H1 (cell line): ENCODE measurements at regions not wholly inside any gene's neighbourhood (a gene's known extent, or its start where the extent isn't known, plus 50 kb on each side); places are given as distances from the start of the nearest gene placed in this dataset.

Experiments
- CEBPB ChIP-seq: IDR thresholded peaks from 2 replicates; pipeline ENCODE4 v1.6.1; 2012; ENCODE audit warnings: low read depth, low read length
- EP300 ChIP-seq, 2 experiments: IDR thresholded peaks; 1 replicate in 1 of 2; 2 replicates in 1 of 2; pipeline ENCODE4 v1.6.1; 2011 to 2012; ENCODE audit warnings: low read depth in 2 of 2, low read length in 2 of 2, mild to moderate bottlenecking in 2 of 2, borderline replicate concordance in 1 of 2, inconsistent platforms in 1 of 2, moderate library complexity in 1 of 2
- EZH2 ChIP-seq: fragments of 200-600 bp; sonication (generic); IDR thresholded peaks from 2 replicates; pipeline ENCODE4 v1.7.1; 2012; ENCODE audit warnings: low read depth, mild to moderate bottlenecking, moderate library complexity, low read length, inconsistent platforms; ENCODE audit not compliant: severe bottlenecking
- FOSL1 ChIP-seq: IDR thresholded peaks from 2 replicates; pipeline ENCODE4 v1.6.1; 2011; ENCODE audit warnings: mild to moderate bottlenecking, low read depth, low read length, moderate library complexity; ENCODE audit not compliant: insufficient read depth
- NRF1 ChIP-seq: IDR thresholded peaks from 2 replicates; pipeline ENCODE4 v1.6.1; 2011; ENCODE audit warnings: mild to moderate bottlenecking, low read depth, low read length, improper control_type of control experiment
- TF ChIP-seq, protein P1 (sequence below), 3 experiments: IDR thresholded peaks; 1 replicate in 2 of 3; 2 replicates in 1 of 3; pipeline versions ENCODE4 v1.5.1 to v1.6.1; 2011; ENCODE audit warnings: low read length in 3 of 3, mild to moderate bottlenecking in 3 of 3, inconsistent platforms in 2 of 3, low read depth in 1 of 3, moderate library complexity in 1 of 3; ENCODE audit not compliant: insufficient read depth in 1 of 3; ENCODE audit errors: control extremely low read depth in 1 of 3
- TF ChIP-seq, protein P2 (sequence below): IDR thresholded peaks from 2 replicates; pipeline ENCODE4 v1.6.1; 2012; ENCODE audit warnings: inconsistent platforms
- TF ChIP-seq, protein P3 (sequence below): IDR thresholded peaks from 2 replicates; pipeline ENCODE4 v1.6.1; 2011; ENCODE audit warnings: low read depth, mild to moderate bottlenecking, low read length; ENCODE audit not compliant: insufficient read depth

DNA sequence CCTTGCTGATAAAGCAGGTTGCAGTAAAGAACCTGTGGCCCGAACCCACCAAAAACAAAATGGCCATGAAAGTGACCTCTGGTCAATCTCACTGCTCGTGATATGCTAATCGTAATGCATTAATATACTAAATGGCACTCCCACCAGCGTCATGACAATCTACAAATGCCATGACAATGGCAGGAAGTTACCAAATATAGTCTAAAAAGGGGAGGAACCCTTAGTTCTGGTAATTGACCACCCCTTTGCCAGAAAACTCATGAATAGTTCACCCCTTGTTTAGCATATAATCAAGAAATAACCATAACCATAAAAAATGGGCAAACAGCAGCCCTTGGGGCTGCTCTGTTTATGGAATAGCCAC lies 1139.4 kb upstream of the LRRN3 start:
- TF ChIP-seq EP300 (IDR thresholded peaks at IDR 0.05; ENCODE audit: borderline replicate concordance in 1 of 2, low read depth in 2 of 2, low read length in 2 of 2) (no peak), EZH2 (no peak), CEBPB (no peak), FOSL1 (no peak), NRF1 (no peak)
- TF ChIP-seq, protein P1, sequence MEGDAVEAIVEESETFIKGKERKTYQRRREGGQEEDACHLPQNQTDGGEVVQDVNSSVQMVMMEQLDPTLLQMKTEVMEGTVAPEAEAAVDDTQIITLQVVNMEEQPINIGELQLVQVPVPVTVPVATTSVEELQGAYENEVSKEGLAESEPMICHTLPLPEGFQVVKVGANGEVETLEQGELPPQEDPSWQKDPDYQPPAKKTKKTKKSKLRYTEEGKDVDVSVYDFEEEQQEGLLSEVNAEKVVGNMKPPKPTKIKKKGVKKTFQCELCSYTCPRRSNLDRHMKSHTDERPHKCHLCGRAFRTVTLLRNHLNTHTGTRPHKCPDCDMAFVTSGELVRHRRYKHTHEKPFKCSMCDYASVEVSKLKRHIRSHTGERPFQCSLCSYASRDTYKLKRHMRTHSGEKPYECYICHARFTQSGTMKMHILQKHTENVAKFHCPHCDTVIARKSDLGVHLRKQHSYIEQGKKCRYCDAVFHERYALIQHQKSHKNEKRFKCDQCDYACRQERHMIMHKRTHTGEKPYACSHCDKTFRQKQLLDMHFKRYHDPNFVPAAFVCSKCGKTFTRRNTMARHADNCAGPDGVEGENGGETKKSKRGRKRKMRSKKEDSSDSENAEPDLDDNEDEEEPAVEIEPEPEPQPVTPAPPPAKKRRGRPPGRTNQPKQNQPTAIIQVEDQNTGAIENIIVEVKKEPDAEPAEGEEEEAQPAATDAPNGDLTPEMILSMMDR (IDR thresholded peaks at IDR 0.05; ENCODE audit: control extremely low read depth in 1 of 3, insufficient read depth in 1 of 3, low read depth in 1 of 3, low read length in 3 of 3) = no peak
- TF ChIP-seq, protein P2, sequence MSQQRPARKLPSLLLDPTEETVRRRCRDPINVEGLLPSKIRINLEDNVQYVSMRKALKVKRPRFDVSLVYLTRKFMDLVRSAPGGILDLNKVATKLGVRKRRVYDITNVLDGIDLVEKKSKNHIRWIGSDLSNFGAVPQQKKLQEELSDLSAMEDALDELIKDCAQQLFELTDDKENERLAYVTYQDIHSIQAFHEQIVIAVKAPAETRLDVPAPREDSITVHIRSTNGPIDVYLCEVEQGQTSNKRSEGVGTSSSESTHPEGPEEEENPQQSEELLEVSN = no peak
- TF ChIP-seq, protein P3, sequence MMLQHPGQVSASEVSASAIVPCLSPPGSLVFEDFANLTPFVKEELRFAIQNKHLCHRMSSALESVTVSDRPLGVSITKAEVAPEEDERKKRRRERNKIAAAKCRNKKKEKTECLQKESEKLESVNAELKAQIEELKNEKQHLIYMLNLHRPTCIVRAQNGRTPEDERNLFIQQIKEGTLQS = no peak
